Left lung (tissue), 4 donors: ENCODE measurements at regions not wholly inside any gene's neighbourhood (a gene's known extent, or its start where the extent isn't known, plus 50 kb on each side); places are given as distances from the start of the nearest gene placed in this dataset.

ENCODE experiments used
- ATAC-seq: fragments of 200-7000 bp; cut with Tn5 transposase; one replicate; pipeline ENCODE4 v1.9.1; 2020; ENCODE audit warnings: moderate library complexity
- DNase-seq, 4 donors: peaks; one replicate each; pipeline ENCODE4 v3.0.0-alpha.2; 2013 to 2020
- H3K27ac ChIP-seq, 2 donors: fragments of 200-600 bp; sonication (generic) in 1 of 2; one replicate each; pipeline versions ENCODE4 v1.5.0 to v1.8.0; 2020 to 2021
- H3K27me3 ChIP-seq, 2 donors: fragments of 200-600 bp; sonication (generic) in 1 of 2; one replicate each; pipeline versions ENCODE4 v1.5.0 to v1.8.0; 2020 to 2021
- H3K36me3 ChIP-seq, 2 donors: fragments of 200-600 bp; sonication (generic) in 1 of 2; one replicate each; pipeline versions ENCODE4 v1.5.0 to v1.8.0; 2020 to 2021
- H3K4me1 ChIP-seq, 2 donors: fragments of 200-600 bp; one replicate each; pipeline ENCODE4 v1.8.0; 2021
- H3K4me3 ChIP-seq, 2 donors: fragments of 200-600 bp; sonication (generic) in 1 of 2; one replicate each; pipeline versions ENCODE4 v1.5.0 to v1.8.0; 2020 to 2021; ENCODE audit warnings: mild to moderate bottlenecking in 1 of 2
- H3K9me3 ChIP-seq, 2 donors: fragments of 200-600 bp; sonication (generic) in 1 of 2; one replicate each; pipeline versions ENCODE4 v1.5.0 to v1.8.0; 2020 to 2021
- intact Hi-C, 2 donors: fragments of 100-400 bp; cut with DNase I; formaldehyde crosslinking; loops; one replicate each; pipeline versions ENCODE4 v1.11.2 to v1.14.2; 2022
- TF ChIP-seq, protein P1 (sequence below), 2 donors: fragments of 200-600 bp; sonication (generic) in 1 of 2; IDR thresholded peaks; one replicate each; pipeline versions ENCODE4 v1.5.0 to v1.8.0; 2021; ENCODE audit warnings: antibody characterized with exemption in 2 of 2
- donor health status: DM: no; HTN: yes; CAD: no.
- donor health status: DM: no; HTN: no; CAD: no.

- H3K4me3 ChIP-seq = no peak overlapping the region
- H3K27ac ChIP-seq = no peak overlapping the region
- ATAC-seq (no peak), DNase-seq (no peak)
- no peaks in the 10 kb centered on the region for H3K27me3 ChIP-seq
- intact Hi-C loops = no loop called here
- H3K9me3 ChIP-seq = peaks cover 0 to 3% of the 10 kb centered on the region in 2 donors
- TF ChIP-seq, protein P1, sequence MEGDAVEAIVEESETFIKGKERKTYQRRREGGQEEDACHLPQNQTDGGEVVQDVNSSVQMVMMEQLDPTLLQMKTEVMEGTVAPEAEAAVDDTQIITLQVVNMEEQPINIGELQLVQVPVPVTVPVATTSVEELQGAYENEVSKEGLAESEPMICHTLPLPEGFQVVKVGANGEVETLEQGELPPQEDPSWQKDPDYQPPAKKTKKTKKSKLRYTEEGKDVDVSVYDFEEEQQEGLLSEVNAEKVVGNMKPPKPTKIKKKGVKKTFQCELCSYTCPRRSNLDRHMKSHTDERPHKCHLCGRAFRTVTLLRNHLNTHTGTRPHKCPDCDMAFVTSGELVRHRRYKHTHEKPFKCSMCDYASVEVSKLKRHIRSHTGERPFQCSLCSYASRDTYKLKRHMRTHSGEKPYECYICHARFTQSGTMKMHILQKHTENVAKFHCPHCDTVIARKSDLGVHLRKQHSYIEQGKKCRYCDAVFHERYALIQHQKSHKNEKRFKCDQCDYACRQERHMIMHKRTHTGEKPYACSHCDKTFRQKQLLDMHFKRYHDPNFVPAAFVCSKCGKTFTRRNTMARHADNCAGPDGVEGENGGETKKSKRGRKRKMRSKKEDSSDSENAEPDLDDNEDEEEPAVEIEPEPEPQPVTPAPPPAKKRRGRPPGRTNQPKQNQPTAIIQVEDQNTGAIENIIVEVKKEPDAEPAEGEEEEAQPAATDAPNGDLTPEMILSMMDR (IDR thresholded peaks at IDR 0.05) = no peak
- H3K36me3 ChIP-seq = no peaks in the 10 kb centered on the region
- H3K4me1 ChIP-seq = no peaks in the 10 kb centered on the region
Measured at GRCh38 chr3:143209715-143210059, 90.1 kb downstream of the CHST2 start.

DNA sequence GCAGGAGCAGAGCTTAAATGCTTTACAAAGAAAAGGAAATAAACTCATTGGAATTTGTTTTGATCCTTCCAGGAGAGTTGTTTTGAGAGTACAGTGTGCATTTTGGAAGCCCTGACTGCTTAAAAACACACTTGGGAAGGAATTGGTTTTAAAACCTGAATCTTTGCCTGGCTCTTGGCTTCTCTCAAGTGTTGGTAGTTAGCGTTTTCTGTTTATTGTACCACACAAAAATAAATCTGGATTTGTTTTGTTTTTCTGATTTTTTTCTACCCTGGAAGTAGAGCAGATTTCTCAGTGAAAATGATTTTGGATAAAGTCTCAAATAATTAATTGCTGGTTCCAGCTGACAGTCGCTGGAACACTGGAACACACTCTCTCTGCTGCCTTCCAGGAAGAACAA lies 90.6 kb downstream of the CHST2 start:
- DNase-seq = no peak
- TF ChIP-seq, protein P1 (IDR thresholded peaks at IDR 0.05) = no peak
- intact Hi-C loops = no loop called here
- no peaks in the 10 kb centered on the region for H3K27me3 ChIP-seq
- H3K27ac ChIP-seq = no peak overlapping the region
- no peaks in the 10 kb centered on the region for H3K4me1 ChIP-seq
- H3K36me3 ChIP-seq = no peaks in the 10 kb centered on the region
- no peak overlapping the region for H3K4me3 ChIP-seq
- ATAC-seq = no peak
- H3K9me3 ChIP-seq = peaks cover 0 to 3% of the 10 kb centered on the region in 2 donors

GRCh38 chr3:143215059-143215458 lies 95.5 kb downstream of the CHST2 start:
- TF ChIP-seq, protein P1 (IDR thresholded peaks at IDR 0.05) = no peak
- DNase-seq = no peak
- no peak overlapping the region for H3K27ac ChIP-seq
- no peak overlapping the region for H3K4me3 ChIP-seq
- H3K27me3 ChIP-seq = no peaks in the 10 kb centered on the region
- H3K4me1 ChIP-seq = peaks cover 0 to 8% of the 10 kb centered on the region in 2 donors
- intact Hi-C loops = no loop called here
- H3K36me3 ChIP-seq = no peaks in the 10 kb centered on the region
- no peak for ATAC-seq
- H3K9me3 ChIP-seq = no peaks in the 10 kb centered on the region
